RWPE2 (cell line): ENCODE measurements at regions not wholly inside any gene's neighbourhood (a gene's known extent, or its start where the extent isn't known, plus 50 kb on each side); places are given as distances from the start of the nearest gene placed in this dataset.
A peak's percentile ranks its signal among the peaks of the same experiment; 100 is the strongest.

ENCODE experiments used
- ATAC-seq: fragments of 200-7000 bp; cut with Tn5 transposase; 3 replicates; pipeline ENCODE4 v1.9.1; 2021; ENCODE audit warnings: low read depth
- DNase-seq: peaks from one replicate; pipeline ENCODE4 v3.0.0-alpha.2; 2020; ENCODE audit warnings: low spot score
- H3K27ac ChIP-seq: fragments of 450-650 bp; 2 replicates; pipeline ENCODE4 v1.5.1; 2017; ENCODE audit warnings: mild to moderate bottlenecking; ENCODE audit not compliant: poor library complexity, severe bottlenecking
- H3K27me3 ChIP-seq: fragments of 250-450 bp; sonication (Bioruptor Pico); 2 replicates; pipeline ENCODE4 v1.5.1; 2021; ENCODE audit warnings: mild to moderate bottlenecking, moderate library complexity; ENCODE audit not compliant: insufficient read depth, poor library complexity, severe bottlenecking
- H3K36me3 ChIP-seq: fragments of 250-450 bp; sonication (Bioruptor Pico); 2 replicates; pipeline ENCODE4 v1.5.1; 2020; ENCODE audit warnings: low read depth, mild to moderate bottlenecking, moderate library complexity
- H3K4me1 ChIP-seq: fragments of 250-450 bp; sonication (Bioruptor Pico); 2 replicates; pipeline ENCODE4 v1.5.1; 2021; ENCODE audit warnings: mild to moderate bottlenecking, moderate library complexity; ENCODE audit not compliant: insufficient read depth, poor library complexity, severe bottlenecking
- H3K4me3 ChIP-seq: fragments of 250-450 bp; sonication (Bioruptor Pico); 2 replicates; pipeline ENCODE4 v1.5.1; 2021; ENCODE audit warnings: mild to moderate bottlenecking, moderate library complexity; ENCODE audit not compliant: severe bottlenecking
- H3K9me3 ChIP-seq: fragments of 250-450 bp; sonication (Bioruptor Pico); 2 replicates; pipeline ENCODE4 v1.5.1; 2021; ENCODE audit warnings: mild to moderate bottlenecking, moderate library complexity; ENCODE audit not compliant: severe bottlenecking
- CTCF ChIP-seq: fragments of 450-650 bp; IDR thresholded peaks from one replicate; pipeline ENCODE4 v1.5.1; 2017; ENCODE audit warnings: mild to moderate bottlenecking, moderate library complexity; ENCODE audit not compliant: poor library complexity, severe bottlenecking

DNA sequence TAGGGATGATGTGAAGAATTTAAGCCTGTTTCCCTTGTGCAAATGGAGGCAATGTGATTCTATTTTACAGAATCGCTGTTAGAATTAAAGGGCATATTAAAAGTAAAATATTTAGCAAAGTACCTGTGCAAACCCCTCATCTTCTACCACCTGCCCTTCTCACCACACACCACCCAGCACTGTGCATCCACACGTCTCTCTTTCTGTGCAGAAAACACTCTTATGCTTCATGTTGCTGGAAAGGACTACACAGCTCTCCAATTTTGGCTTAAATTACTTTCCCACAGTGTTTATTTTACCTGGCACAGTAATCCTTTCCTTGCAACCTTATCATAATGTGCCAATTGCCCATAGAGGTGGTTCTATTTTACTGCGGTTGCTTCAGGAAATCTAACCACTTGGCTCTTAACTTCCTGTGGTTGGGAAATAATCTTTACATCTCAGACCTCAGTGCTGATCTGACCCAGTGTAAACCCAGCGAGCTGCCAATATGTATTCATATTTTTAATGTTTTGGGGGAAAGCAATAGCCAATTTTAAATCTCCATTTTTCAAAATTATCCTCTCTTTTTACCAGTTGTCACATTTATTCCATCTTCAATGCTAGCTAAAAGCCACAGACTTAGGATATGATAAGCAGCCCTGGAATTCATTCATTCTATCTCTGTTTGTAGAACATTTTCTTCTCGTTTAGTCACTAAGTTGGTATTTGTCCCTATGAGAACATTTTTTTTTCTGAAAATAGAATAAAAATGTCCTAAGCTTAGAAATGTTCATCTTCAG is 250.9 kb downstream of the DSEL start:
- ATAC-seq, result peak; percentile 85
- Histone ChIP-seq H3K27me3 (no peaks in the 10 kb centered on the region), H3K9me3 (no peaks in the 10 kb centered on the region), H3K4me3 (no peak overlapping the region), H3K27ac (peak overlapping the region; percentile 99), H3K4me1 (peaks cover 39% of the 10 kb centered on the region), H3K36me3 (no peaks in the 10 kb centered on the region)
- DNase-seq, result no peak
- no peak for TF ChIP-seq CTCF

DNA sequence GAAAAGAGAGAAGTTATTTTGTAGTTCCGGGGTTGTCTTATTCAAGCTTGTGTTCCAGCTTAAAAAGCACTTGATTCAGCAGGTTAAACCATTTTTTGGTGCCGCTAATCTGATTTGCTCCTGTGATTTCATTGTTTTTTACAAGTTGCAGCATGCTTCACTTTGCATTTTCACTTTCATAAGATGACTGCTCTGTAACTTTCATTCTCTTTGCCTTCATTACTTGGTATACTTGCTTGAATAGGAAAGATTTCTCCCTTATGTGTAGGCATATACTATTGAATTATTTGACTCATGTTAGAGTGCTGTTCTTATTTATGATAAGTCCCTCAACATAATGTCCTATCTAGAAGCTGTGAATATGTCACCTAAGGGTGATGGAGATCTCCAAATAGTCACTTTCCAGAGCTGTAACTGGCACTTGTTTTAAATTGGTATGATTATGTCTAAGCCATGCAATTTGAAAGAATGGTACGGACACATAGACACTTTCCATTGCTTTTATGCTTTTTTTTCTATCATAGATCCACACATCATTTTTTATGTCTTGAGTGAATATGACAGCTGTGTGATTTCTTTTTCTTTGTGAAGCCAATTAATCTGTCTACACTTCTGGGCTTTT is 254.5 kb downstream of the DSEL start:
- H3K9me3 ChIP-seq, result no peaks in the 10 kb centered on the region
- no peaks in the 10 kb centered on the region for H3K27me3 ChIP-seq
- TF ChIP-seq CTCF, result no peak
- no peaks in the 10 kb centered on the region for H3K36me3 ChIP-seq
- H3K4me1 ChIP-seq, result peaks cover 32% of the 10 kb centered on the region
- H3K27ac ChIP-seq, result no peak overlapping the region
- DNase-seq (no peak), ATAC-seq (no peak)
- no peak overlapping the region for H3K4me3 ChIP-seq

DNA sequence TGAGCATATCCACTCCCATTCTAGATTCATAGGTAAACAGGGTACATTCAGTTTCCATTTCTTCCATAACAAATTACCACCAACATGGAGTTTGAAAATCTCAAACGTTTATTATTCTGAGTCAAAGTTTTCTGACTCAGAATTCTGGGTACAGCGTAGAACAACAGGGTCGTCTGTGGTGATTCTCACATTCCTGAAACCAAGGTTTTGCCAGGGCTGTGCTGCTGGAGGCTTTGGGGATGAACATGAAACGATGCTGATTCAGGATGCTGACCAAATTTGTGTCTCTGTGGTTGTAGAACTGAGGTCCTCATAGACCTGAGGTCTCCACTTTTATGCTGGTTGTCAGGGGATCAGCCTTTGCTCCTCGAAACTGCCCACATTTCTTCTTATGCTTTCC is 255.7 kb downstream of the DSEL start:
- Histone ChIP-seq H3K9me3 (no peaks in the 10 kb centered on the region), H3K27ac (no peak overlapping the region), H3K4me3 (no peak overlapping the region), H3K4me1 (peaks cover 20% of the 10 kb centered on the region), H3K27me3 (no peaks in the 10 kb centered on the region), H3K36me3 (no peaks in the 10 kb centered on the region)
- DNase-seq (no peak), ATAC-seq (no peak)
- TF ChIP-seq CTCF, result no peak

DNA sequence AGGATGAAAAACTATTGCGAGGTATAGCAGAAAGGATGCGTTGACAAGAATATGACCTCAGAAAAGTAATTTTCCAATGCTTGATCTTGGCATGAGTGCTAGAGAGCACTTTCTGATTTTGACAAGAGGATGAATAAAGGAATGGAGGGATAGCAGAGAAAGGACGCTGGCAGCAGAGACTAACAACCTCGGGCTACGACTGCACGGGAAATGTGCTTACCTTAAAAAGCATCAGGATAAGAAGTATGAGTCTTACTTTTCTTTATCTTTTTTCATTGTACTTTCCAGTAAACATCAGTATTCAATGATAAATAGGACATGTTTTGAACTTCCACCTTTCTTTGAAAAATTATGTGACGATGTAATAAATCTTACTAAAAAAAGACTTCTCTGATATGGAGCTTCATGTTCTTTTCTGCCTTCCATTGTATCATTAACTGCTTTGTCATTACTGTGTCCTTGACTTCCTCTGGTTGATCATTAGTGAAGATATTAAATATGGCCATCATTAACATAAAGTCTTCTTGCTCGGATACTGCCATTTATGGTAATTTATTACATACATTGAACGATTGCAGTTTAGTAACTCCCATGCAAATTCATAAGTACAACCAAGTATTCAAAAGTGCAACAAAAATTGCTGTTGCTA is 265.6 kb downstream of the DSEL start:
- ATAC-seq, result no peak
- Histone ChIP-seq H3K9me3 (no peaks in the 10 kb centered on the region), H3K36me3 (no peaks in the 10 kb centered on the region), H3K4me3 (no peak overlapping the region), H3K27ac (no peak overlapping the region), H3K27me3 (no peaks in the 10 kb centered on the region), H3K4me1 (no peaks in the 10 kb centered on the region)
- DNase-seq, result no peak
- no peak for TF ChIP-seq CTCF
